ENCODE measurements at regions not wholly inside any gene's neighbourhood (a gene's known extent, or its start where the extent isn't known, plus 50 kb on each side); places are given as distances from the start of the nearest gene placed in this dataset.

DNA sequence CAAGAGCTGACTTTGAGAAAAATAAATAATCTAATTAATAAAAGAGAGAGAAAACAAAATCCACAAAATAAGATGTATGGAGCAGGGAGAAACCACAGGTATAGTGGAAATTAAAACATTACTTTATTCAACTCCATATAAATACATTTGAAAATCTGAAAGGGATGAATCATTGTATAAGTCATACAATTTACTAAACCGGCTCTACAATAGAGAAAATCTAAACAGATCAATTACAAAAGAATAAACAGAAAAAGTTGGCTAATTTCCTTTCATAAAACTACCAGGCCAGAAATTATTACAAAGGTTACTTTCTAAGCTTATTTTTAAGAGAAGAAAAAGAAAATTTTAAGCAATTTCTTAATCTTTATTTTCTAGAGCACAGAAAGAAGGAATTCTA is 51.3 kb upstream of the DRD2 start:
- in situ Hi-C loops (cut with HindIII; ENCODE audit: low pct_unique_long_range_greater_than_20kb, low sequenced_read_pairs): no loop called here
- no peak for TF ChIP-seq JUND (IDR thresholded peaks at IDR 0.05; ENCODE audit: low read depth)

More for the DNA sequence above, 51.3 kb upstream of the DRD2 start:
- no peak for DNase-seq (ENCODE audit: low read depth in 1 of 2, low spot score in 1 of 2)

Measured in T47D (cell line).